Breast epithelium (tissue), 4 donors: ENCODE measurements at regions not wholly inside any gene's neighbourhood (a gene's known extent, or its start where the extent isn't known, plus 50 kb on each side); places are given as distances from the start of the nearest gene placed in this dataset.
"Not testable (repeated sequence)": the region's sequence is repeated elsewhere in the genome, so short reads cannot be mapped to it uniquely, and the experiment has no call there.

ENCODE experiments used
- DNase-seq, 2 donors: peaks; one replicate each; pipeline ENCODE4 v3.0.0-alpha.2; 2019; ENCODE audit warnings: low spot score in 2 of 2
- H3K27ac ChIP-seq, 2 donors: fragments of 200-600 bp; sonication (generic) in 1 of 2; one replicate each; pipeline ENCODE4 v1.5.1; 2016 to 2019; ENCODE audit warnings: mild to moderate bottlenecking in 1 of 2
- H3K27me3 ChIP-seq, 2 donors: fragments of 200-600 bp; sonication (generic) in 1 of 2; one replicate each; pipeline versions ENCODE4 v1.5.1 to v1.6.0; 2017 to 2019; ENCODE audit warnings: control low read depth in 1 of 2, mild to moderate bottlenecking in 1 of 2
- H3K36me3 ChIP-seq: fragments of 200-600 bp; one replicate; pipeline ENCODE4 v1.5.1; 2019
- H3K4me1 ChIP-seq, 2 donors: fragments of 200-600 bp; sonication (generic); one replicate each; pipeline ENCODE4 v1.5.1; 2016 to 2019; ENCODE audit warnings: control low read depth in 1 of 2
- H3K4me3 ChIP-seq, 3 donors: fragments of 200-600 bp; sonication (generic); 1 replicate in 2 of 3; 2 replicates in 1 of 3; pipeline ENCODE4 v1.5.1; 2016 to 2019; ENCODE audit warnings: mild to moderate bottlenecking in 3 of 3, moderate library complexity in 2 of 3
- H3K9me3 ChIP-seq, 2 donors: fragments of 200-600 bp; sonication (generic) in 1 of 2; one replicate each; pipeline ENCODE4 v1.5.1; 2016 to 2019; ENCODE audit warnings: control low read depth in 1 of 2
- POLR2A ChIP-seq: fragments of 450-650 bp; IDR thresholded peaks from one replicate; pipeline ENCODE4 v1.6.1; 2016; ENCODE audit warnings: antibody characterized with exemption, mild to moderate bottlenecking, moderate library complexity
- POLR2AphosphoS5 ChIP-seq, 3 donors: sonication (generic); formaldehyde crosslinking; IDR thresholded peaks; one replicate each; pipeline ENCODE4 v1.6.1; 2017; ENCODE audit warnings: antibody characterized with exemption in 3 of 3
- intact Hi-C: fragments of 100-400 bp; cut with DNase I; formaldehyde crosslinking; loops from one replicate; pipeline ENCODE4 v1.15.1; 2023; ENCODE audit warnings: low total_unique reads
- TF ChIP-seq, protein P1 (sequence below), 3 donors: fragments of 450-650 bp; IDR thresholded peaks; one replicate each; pipeline ENCODE4 v1.5.1; 2016 to 2017; ENCODE audit warnings: antibody characterized with exemption in 3 of 3, mild to moderate bottlenecking in 3 of 3, moderate library complexity in 3 of 3

DNA sequence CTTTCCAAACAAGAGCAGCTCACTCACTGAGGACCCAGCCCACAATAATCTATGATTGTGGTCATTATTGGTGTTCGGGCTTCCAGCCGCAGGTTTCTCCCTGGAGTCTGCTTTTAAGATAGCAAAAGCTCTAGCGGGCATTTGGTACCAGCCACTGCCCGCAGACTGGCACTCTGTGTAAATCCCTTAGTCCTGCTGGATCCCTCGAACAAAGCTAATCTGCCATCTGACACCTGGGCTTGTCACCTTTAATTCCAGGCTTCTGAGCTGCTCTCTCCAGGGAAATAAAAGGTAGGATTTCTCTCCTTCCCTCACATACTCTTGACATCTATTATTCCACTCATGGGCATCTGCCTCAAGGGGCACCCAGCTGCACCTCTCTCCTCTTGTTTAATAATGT is 158.7 kb downstream of the PDCD6IP start:
- TF ChIP-seq, protein P1, sequence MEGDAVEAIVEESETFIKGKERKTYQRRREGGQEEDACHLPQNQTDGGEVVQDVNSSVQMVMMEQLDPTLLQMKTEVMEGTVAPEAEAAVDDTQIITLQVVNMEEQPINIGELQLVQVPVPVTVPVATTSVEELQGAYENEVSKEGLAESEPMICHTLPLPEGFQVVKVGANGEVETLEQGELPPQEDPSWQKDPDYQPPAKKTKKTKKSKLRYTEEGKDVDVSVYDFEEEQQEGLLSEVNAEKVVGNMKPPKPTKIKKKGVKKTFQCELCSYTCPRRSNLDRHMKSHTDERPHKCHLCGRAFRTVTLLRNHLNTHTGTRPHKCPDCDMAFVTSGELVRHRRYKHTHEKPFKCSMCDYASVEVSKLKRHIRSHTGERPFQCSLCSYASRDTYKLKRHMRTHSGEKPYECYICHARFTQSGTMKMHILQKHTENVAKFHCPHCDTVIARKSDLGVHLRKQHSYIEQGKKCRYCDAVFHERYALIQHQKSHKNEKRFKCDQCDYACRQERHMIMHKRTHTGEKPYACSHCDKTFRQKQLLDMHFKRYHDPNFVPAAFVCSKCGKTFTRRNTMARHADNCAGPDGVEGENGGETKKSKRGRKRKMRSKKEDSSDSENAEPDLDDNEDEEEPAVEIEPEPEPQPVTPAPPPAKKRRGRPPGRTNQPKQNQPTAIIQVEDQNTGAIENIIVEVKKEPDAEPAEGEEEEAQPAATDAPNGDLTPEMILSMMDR (IDR thresholded peaks at IDR 0.05): no peak
- TF ChIP-seq POLR2AphosphoS5 (IDR thresholded peaks at IDR 0.05): no peak
- Histone ChIP-seq H3K27me3 (no peaks in the 10 kb centered on the region), H3K4me3 (no peak overlapping the region), H3K36me3 (no peaks in the 10 kb centered on the region), H3K4me1 (no peaks in the 10 kb centered on the region), H3K9me3 (no peaks in the 10 kb centered on the region), H3K27ac (no peak overlapping the region)
- intact Hi-C loops: no loop called here
- no peak for DNase-seq

DNA sequence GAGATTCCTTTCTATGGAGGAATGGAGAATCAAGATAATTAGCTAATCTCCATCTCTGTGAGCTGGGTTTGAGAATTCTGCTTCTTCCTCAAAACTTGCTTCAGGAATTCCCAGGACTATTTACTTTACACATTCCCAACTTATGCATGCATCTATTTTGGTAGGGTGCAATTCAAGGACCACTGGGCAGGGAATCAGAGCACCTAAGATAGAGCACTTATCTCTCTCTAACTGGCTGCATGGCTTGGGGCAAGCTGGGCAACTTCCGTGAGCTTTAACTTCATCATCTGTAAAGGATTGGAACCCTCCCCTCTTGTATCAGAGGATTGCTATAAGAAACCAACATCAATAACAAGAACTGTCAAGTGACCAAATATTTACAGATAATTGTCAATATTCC is 160.2 kb downstream of the PDCD6IP start:
- TF ChIP-seq POLR2AphosphoS5 (IDR thresholded peaks at IDR 0.05) (no peak), POLR2A (no peak)
- TF ChIP-seq, protein P1 (IDR thresholded peaks at IDR 0.05): no peak
- no peaks in the 10 kb centered on the region for H3K27me3 ChIP-seq
- H3K4me3 ChIP-seq: no peak overlapping the region
- H3K27ac ChIP-seq: no peak overlapping the region
- intact Hi-C loops: loop anchor here (2.0 kb wide), 1 partner anchor 60 kb away; no protein-coding TSS in a partner anchor
- no peaks in the 10 kb centered on the region for H3K4me1 ChIP-seq
- no peak for DNase-seq
- no peaks in the 10 kb centered on the region for H3K36me3 ChIP-seq
- no peaks in the 10 kb centered on the region for H3K9me3 ChIP-seq

DNA sequence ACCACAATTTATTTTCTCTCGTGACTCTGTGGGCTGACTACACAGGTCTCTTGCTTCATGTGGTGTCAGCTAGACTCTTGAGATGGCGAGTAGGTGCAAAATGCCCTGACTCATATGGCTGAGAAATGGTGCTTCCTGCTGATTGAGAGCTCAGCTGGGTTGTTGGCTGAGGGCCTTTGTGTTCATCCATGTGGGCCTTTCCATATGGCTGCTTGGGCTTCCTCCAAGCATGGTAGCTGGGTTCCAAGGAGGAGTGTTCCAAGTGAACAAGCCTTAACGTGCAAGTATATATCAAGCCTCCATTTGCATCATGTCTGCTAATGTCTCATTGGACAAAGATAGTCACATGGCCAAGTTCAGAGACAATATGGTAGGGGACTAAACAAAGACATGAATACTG is 164.0 kb downstream of the PDCD6IP start:
- intact Hi-C loops: no loop called here
- Histone ChIP-seq H3K27ac (no peak overlapping the region), H3K4me1 (no peaks in the 10 kb centered on the region), H3K4me3 (no peak overlapping the region), H3K36me3 (no peaks in the 10 kb centered on the region), H3K27me3 (no peaks in the 10 kb centered on the region), H3K9me3 (peaks cover 0 to 4% of the 10 kb centered on the region in 2 donors)
- TF ChIP-seq, protein P1 (IDR thresholded peaks at IDR 0.05): no peak
- TF ChIP-seq POLR2A: no peak
- TF ChIP-seq POLR2AphosphoS5 (IDR thresholded peaks at IDR 0.05): no peak
- no peak for DNase-seq

DNA sequence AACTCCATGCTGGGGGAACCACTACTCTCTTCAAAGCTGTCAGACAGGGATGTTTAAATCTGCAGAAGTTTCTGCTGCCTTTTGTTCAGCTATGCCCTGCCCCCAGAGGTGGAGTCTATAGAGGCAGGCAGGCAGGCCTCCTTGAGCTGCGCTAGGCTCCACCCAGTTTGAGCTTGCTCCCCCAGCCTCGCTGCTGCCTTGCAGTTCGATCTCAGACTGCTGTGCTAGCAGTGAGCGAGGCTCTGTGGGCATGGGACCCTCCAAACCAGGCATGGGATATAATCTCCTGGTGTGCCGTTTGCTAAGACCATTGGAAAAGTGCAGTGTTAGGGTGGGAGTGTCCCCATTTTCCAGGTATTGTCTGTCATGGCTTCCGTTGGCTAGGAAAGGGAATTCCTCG is 171.8 kb downstream of the PDCD6IP start:
- DNase-seq: not testable (repeated sequence)

DNA sequence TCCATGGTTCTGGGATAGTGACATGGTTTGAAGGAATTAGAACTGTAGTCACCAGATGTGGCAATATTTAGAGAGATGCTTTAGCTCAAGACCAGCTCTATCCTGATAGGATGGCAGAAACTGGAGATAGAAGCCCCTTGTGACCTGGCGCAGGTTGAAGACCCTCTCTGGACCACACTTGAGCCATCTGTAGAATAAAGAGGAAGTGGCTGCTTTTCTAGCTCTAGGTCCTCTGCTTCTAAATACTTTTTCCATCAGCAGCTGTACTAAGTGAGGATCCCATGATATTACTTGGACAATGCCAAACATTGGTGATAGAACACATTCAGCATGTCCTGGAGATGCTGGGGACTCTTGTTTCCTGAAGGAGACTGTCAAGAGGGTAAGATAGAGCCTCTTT is 172.6 kb downstream of the PDCD6IP start:
- no peak for DNase-seq
- Histone ChIP-seq H3K9me3 (peaks cover 11 to 14% of the 10 kb centered on the region in 2 donors), H3K4me1 (no peaks in the 10 kb centered on the region), H3K27me3 (no peaks in the 10 kb centered on the region), H3K4me3 (no peak overlapping the region), H3K36me3 (no peaks in the 10 kb centered on the region), H3K27ac (no peak overlapping the region)
- intact Hi-C loops: loop anchor here (5.0 kb wide), 1 partner anchor 576 kb away; no protein-coding TSS in a partner anchor
- TF ChIP-seq, protein P1 (IDR thresholded peaks at IDR 0.05): no peak
- no peak for TF ChIP-seq POLR2A
- TF ChIP-seq POLR2AphosphoS5 (IDR thresholded peaks at IDR 0.05): no peak

More for the DNA sequence above, 171.8 kb downstream of the PDCD6IP start:
- H3K4me3 ChIP-seq, H3K36me3 ChIP-seq, H3K27me3 ChIP-seq, H3K27ac ChIP-seq, H3K4me1 ChIP-seq: not testable (repeated sequence)
- intact Hi-C loops: loop anchor here (5.0 kb wide), 1 partner anchor 577 kb away; no protein-coding TSS in a partner anchor
- H3K9me3 ChIP-seq: peaks cover 11 to 14% of the 10 kb centered on the region in 2 donors

DNA sequence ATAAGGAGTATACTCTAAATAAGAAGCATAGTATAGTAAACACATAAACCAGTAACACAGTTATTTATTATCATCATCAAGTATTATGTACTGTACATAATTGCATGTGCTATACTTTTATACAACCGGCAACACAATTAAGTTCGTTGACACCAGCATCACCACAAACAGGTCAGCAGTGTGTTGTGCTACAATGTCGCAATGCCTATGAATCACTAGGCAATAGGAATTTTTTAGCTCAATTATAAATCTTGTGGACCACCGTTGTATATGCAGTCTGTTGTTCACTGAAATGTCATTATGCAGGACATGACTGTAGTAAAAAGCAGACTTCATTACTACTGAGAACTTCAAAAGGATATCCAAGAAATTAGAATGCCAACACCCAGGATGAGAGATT is 177.0 kb downstream of the PDCD6IP start:
- DNase-seq: no peak
- no peak for TF ChIP-seq POLR2AphosphoS5 (IDR thresholded peaks at IDR 0.05)
- no peak for TF ChIP-seq POLR2A
- TF ChIP-seq, protein P1 (IDR thresholded peaks at IDR 0.05): no peak
- Histone ChIP-seq H3K36me3 (no peaks in the 10 kb centered on the region), H3K4me1 (no peaks in the 10 kb centered on the region), H3K9me3 (peaks cover 2 to 9% of the 10 kb centered on the region in 2 donors), H3K27ac (no peak overlapping the region), H3K27me3 (no peaks in the 10 kb centered on the region), H3K4me3 (no peak overlapping the region)
- intact Hi-C loops: no loop called here
